Inferior parietal cortex (tissue), 1 donor: ENCODE measurements at regions not wholly inside any gene's neighbourhood (a gene's known extent, or its start where the extent isn't known, plus 50 kb on each side); places are given as distances from the start of the nearest gene placed in this dataset.

Experiments used
- DNase-seq: peaks from one replicate; pipeline ENCODE4 v3.0.0-alpha.2; 2016; ENCODE audit errors: extremely low spot score

- DNase-seq: no peak
Observed at GRCh38 chr2:207289295-207290018, 123.7 kb upstream of the KLF7 start.

GRCh38 chr2:207290833-207291624 lies 125.3 kb upstream of the KLF7 start:
- DNase-seq: no peak

- DNase-seq: no peak
Observed at GRCh38 chr2:207291625-207292252, 126.0 kb upstream of the KLF7 start.

GRCh38 chr2:207296265-207296948 lies 130.7 kb upstream of the KLF7 start:
- no peak for DNase-seq

GRCh38 chr2:207300817-207301216 lies 135.1 kb upstream of the KLF7 start:
- DNase-seq: no peak

- no peak for DNase-seq
Observed at GRCh38 chr2:207304761-207305160, 139.0 kb upstream of the KLF7 start.

- no peak for DNase-seq
Observed at GRCh38 chr2:207308519-207309224, 142.9 kb upstream of the KLF7 start.

- no peak for DNase-seq
Observed at GRCh38 chr2:207311316-207312005, 145.7 kb upstream of the KLF7 start.

GRCh38 chr2:207312006-207312356 lies 146.2 kb upstream of the KLF7 start:
- no peak for DNase-seq

- DNase-seq: no peak
Observed at GRCh38 chr2:207313947-207314346, 148.2 kb upstream of the KLF7 start.

- no peak for DNase-seq
Observed at GRCh38 chr2:207315131-207315530, 149.4 kb upstream of the KLF7 start.

GRCh38 chr2:207316484-207316883 lies 150.7 kb upstream of the KLF7 start:
- DNase-seq: no peak

GRCh38 chr2:207316906-207317305 lies 151.2 kb upstream of the KLF7 start:
- DNase-seq: no peak

- no peak for DNase-seq
Observed at GRCh38 chr2:207317378-207317984, 151.7 kb upstream of the KLF7 start.

GRCh38 chr2:207318181-207318628 lies 152.5 kb upstream of the KLF7 start:
- no peak for DNase-seq

- DNase-seq: no peak
Observed at GRCh38 chr2:207319316-207319715, 153.6 kb upstream of the KLF7 start.

- DNase-seq: no peak
Observed at GRCh38 chr2:207320381-207321159, 154.8 kb upstream of the KLF7 start.

- no peak for DNase-seq
Observed at GRCh38 chr2:207321514-207321913, 155.8 kb upstream of the KLF7 start.

GRCh38 chr2:207324001-207324400 lies 158.3 kb upstream of the KLF7 start:
- DNase-seq: no peak

- DNase-seq: no peak
Observed at GRCh38 chr2:207327513-207327912, 161.8 kb upstream of the KLF7 start.
